H9 (cell line): ENCODE measurements at regions not wholly inside any gene's neighbourhood (a gene's known extent, or its start where the extent isn't known, plus 50 kb on each side); places are given as distances from the start of the nearest gene placed in this dataset.

Experiments
- DNase-seq: peaks from one replicate; pipeline ENCODE4 v3.0.0-alpha.2; 2017
- H2AFZ ChIP-seq: one replicate; pipeline ENCODE4 v1.6.1; 2013; ENCODE audit warnings: mild to moderate bottlenecking, low read length, control low read depth, moderate library complexity
- H2AK5ac ChIP-seq: 2 replicates; pipeline ENCODE4 v1.6.1; 2013; ENCODE audit warnings: low read length, control low read depth, mixed read lengths; ENCODE audit not compliant: insufficient read length
- H2BK120ac ChIP-seq: one replicate; pipeline ENCODE4 v1.6.1; 2013; ENCODE audit warnings: low read depth, mild to moderate bottlenecking, low read length, control low read depth, inconsistent platforms; ENCODE audit not compliant: poor library complexity, severe bottlenecking
- H2BK12ac ChIP-seq: 2 replicates; pipeline ENCODE4 v1.6.1; 2013; ENCODE audit warnings: low read length, control low read depth, mixed read lengths, low read depth; ENCODE audit not compliant: insufficient read length
- H2BK15ac ChIP-seq: 2 replicates; pipeline ENCODE4 v1.6.1; 2013; ENCODE audit warnings: low read depth, low read length, control low read depth
- H2BK20ac ChIP-seq: one replicate; pipeline ENCODE4 v1.6.1; 2013; ENCODE audit warnings: low read depth, mild to moderate bottlenecking, low read length, control low read depth, inconsistent platforms; ENCODE audit not compliant: poor library complexity, severe bottlenecking
- H2BK5ac ChIP-seq: 2 replicates; pipeline ENCODE4 v1.6.1; 2013; ENCODE audit warnings: low read length, control low read depth, mixed read lengths; ENCODE audit not compliant: insufficient read length
- H3K14ac ChIP-seq: 2 replicates; pipeline ENCODE4 v1.6.1; 2013; ENCODE audit warnings: low read length, control low read depth; ENCODE audit not compliant: insufficient read depth
- H3K18ac ChIP-seq: 2 replicates; pipeline ENCODE4 v1.6.1; 2013; ENCODE audit warnings: low read depth, mild to moderate bottlenecking, mixed read lengths, low read length, control low read depth; ENCODE audit not compliant: insufficient read length
- H3K23ac ChIP-seq: 2 replicates; pipeline ENCODE4 v1.6.1; 2013; ENCODE audit warnings: low read length, control low read depth, mixed read lengths, low read depth; ENCODE audit not compliant: insufficient read length
- H3K23me2 ChIP-seq: 2 replicates; pipeline ENCODE4 v1.6.1; 2013; ENCODE audit warnings: low read depth, mild to moderate bottlenecking, mixed read lengths, low read length, control low read depth; ENCODE audit not compliant: insufficient read length, poor library complexity, severe bottlenecking
- H3K27ac ChIP-seq: 2 replicates; pipeline ENCODE4 v1.5.1; 2013; ENCODE audit warnings: low read length, control low read depth, mixed read lengths, low read depth; ENCODE audit not compliant: insufficient read length
- H3K27me3 ChIP-seq: 2 replicates; pipeline ENCODE4 v1.6.1; 2013; ENCODE audit warnings: low read length, control low read depth, inconsistent platforms; ENCODE audit not compliant: insufficient read depth
- H3K4ac ChIP-seq: 2 replicates; pipeline ENCODE4 v1.6.1; 2013; ENCODE audit warnings: low read depth, mild to moderate bottlenecking, control low read depth, inconsistent platforms, low read length, moderate library complexity
- H3K4me1 ChIP-seq: 2 replicates; pipeline ENCODE4 v1.6.1; 2013; ENCODE audit warnings: low read length, control low read depth, inconsistent platforms; ENCODE audit not compliant: insufficient read depth
- H3K4me2 ChIP-seq: 2 replicates; pipeline ENCODE4 v1.6.1; 2013; ENCODE audit warnings: low read length, control low read depth, mixed read lengths; ENCODE audit not compliant: insufficient read length, insufficient read depth
- H3K56ac ChIP-seq: 2 replicates; pipeline ENCODE4 v1.6.1; 2013; ENCODE audit warnings: low read depth, mild to moderate bottlenecking, mixed read lengths, low read length, control low read depth; ENCODE audit not compliant: insufficient read length
- H3K79me1 ChIP-seq: 2 replicates; pipeline ENCODE4 v1.6.1; 2013; ENCODE audit warnings: low read depth, mild to moderate bottlenecking, moderate library complexity, low read length, control low read depth, inconsistent platforms; ENCODE audit not compliant: insufficient read depth, poor library complexity, severe bottlenecking
- H3K79me2 ChIP-seq: 2 replicates; pipeline ENCODE4 v1.6.1; 2013; ENCODE audit warnings: low read length, control low read depth, inconsistent platforms; ENCODE audit not compliant: insufficient read depth
- H3K9ac ChIP-seq: 2 replicates; pipeline ENCODE4 v1.6.1; 2013; ENCODE audit warnings: low read length, control low read depth, mixed read lengths; ENCODE audit not compliant: insufficient read length; ENCODE audit errors: extremely low read depth
- H3K9me3 ChIP-seq: one replicate; pipeline ENCODE4 v1.6.1; 2013; ENCODE audit warnings: low read depth, low read length, inconsistent platforms; ENCODE audit not compliant: control insufficient read depth
- H3T11ph ChIP-seq: one replicate; pipeline ENCODE4 v1.6.1; 2013; ENCODE audit warnings: mild to moderate bottlenecking, low read length, control low read depth, inconsistent platforms
- H4K20me1 ChIP-seq: one replicate; pipeline ENCODE4 v1.6.1; 2013; ENCODE audit not compliant: control insufficient read depth, insufficient read length, insufficient read depth
- H4K5ac ChIP-seq: 2 replicates; pipeline ENCODE4 v1.6.1; 2013; ENCODE audit warnings: low read depth, mild to moderate bottlenecking, mixed read lengths, low read length, control low read depth; ENCODE audit not compliant: insufficient read length
- H4K8ac ChIP-seq: replicated peaks from 2 replicates; pipeline ENCODE4 v1.6.1; 2013; ENCODE audit warnings: low read length, control low read depth, mixed read lengths, low read depth; ENCODE audit not compliant: insufficient read length
- H4K91ac ChIP-seq: 2 replicates; pipeline ENCODE4 v1.6.1; 2013; ENCODE audit warnings: low read depth, mild to moderate bottlenecking, moderate library complexity, mixed read lengths, low read length, control low read depth; ENCODE audit not compliant: insufficient read length
- H3K27ac Mint-ChIP-seq, 3 experiments: 2 replicates in 2 of 3; 3 replicates in 1 of 3; pipeline ENCODE4 v1.8.0; 2020 to 2021; ENCODE audit warnings: mixed read lengths in 3 of 3, mild to moderate bottlenecking in 1 of 3, moderate library complexity in 1 of 3
- H3K27me3 Mint-ChIP-seq: 2 replicates; pipeline ENCODE4 v1.8.0; 2021; ENCODE audit warnings: low read depth, mild to moderate bottlenecking, moderate library complexity, mixed read lengths
- H3K36me3 Mint-ChIP-seq, 3 experiments: 2 replicates in 2 of 3; 3 replicates in 1 of 3; pipeline ENCODE4 v1.8.0; 2020 to 2021; ENCODE audit warnings: low read depth in 3 of 3, mixed read lengths in 3 of 3; ENCODE audit not compliant: insufficient read depth in 1 of 3
- H3K4me1 Mint-ChIP-seq, 2 experiments: 2 replicates each; pipeline ENCODE4 v1.8.0; 2020; ENCODE audit warnings: mixed read lengths in 2 of 2
- H3K4me3 Mint-ChIP-seq, 2 experiments: 2 replicates in 1 of 2; 3 replicates in 1 of 2; pipeline ENCODE4 v1.8.0; 2020 to 2021; ENCODE audit warnings: mild to moderate bottlenecking in 2 of 2, mixed read lengths in 2 of 2, moderate library complexity in 1 of 2
- H3K9me3 Mint-ChIP-seq, 2 experiments: 2 replicates in 1 of 2; 3 replicates in 1 of 2; pipeline ENCODE4 v1.8.0; 2020; ENCODE audit warnings: mild to moderate bottlenecking in 2 of 2, mixed read lengths in 2 of 2, moderate library complexity in 1 of 2
- WGBS: extraction: QIAGEN DNeasy Blood & Tissue Kit; methylation state at CpG from one replicate; pipeline ENCODE4 v1.1.7; 2013; ENCODE audit warnings: missing lambda C conversion rate, low lambda C conversion rate, mixed read lengths; ENCODE audit not compliant: insufficient read length; ENCODE audit errors: extremely low coverage; 5-methylcytosine and 5-hydroxymethylcytosine counted together
- TF ChIP-seq, protein P1 (sequence below): fragments of 200-600 bp; sonication (generic); conservative IDR thresholded peaks from 3 replicates; pipeline ENCODE4 v1.8.0; 2021; ENCODE audit warnings: antibody characterized with exemption, mild to moderate bottlenecking

- Histone ChIP-seq H4K8ac (no peak overlapping the region), H3K18ac (no peak overlapping the region), H3K23ac (no peak overlapping the region), H2AK5ac (no peak overlapping the region), H2BK120ac (no peak overlapping the region), H3K79me1 (no peaks in the 10 kb centered on the region), H3K9ac (no peak overlapping the region), H2BK12ac (no peak overlapping the region), H3K79me2 (no peaks in the 10 kb centered on the region), H2BK5ac (no peak overlapping the region), H3K56ac (no peak overlapping the region), H3K14ac (no peak overlapping the region; the same call in 1 of the 2 replicates), H3K27ac (no peak overlapping the region), H3T11ph (no peak overlapping the region), H4K5ac (no peak overlapping the region), H3K4me1 (peaks cover 4% of the 10 kb centered on the region; the same call in 1 of the 2 replicates), H3K9me3 (no peaks in the 10 kb centered on the region), H3K4ac (no peak overlapping the region), H4K91ac (no peak overlapping the region), H3K4me2 (no peak overlapping the region), H3K23me2 (no peaks in the 10 kb centered on the region), H2AFZ (no peak overlapping the region), H2BK15ac (no peak overlapping the region), H4K20me1 (no peaks in the 10 kb centered on the region), H3K27me3 (no peaks in the 10 kb centered on the region), H2BK20ac (no peak overlapping the region)
- peaks cover 2 to 11% (median 3%) of the 10 kb centered on the region in 3 experiments; a peak in 3 of 7 replicates for H3K36me3 Mint-ChIP-seq
- DNase-seq: no peak
- H3K4me3 Mint-ChIP-seq: peak overlapping the region in 1 of 2 experiments; percentile 10; a peak in 1 of 5 replicates
- peaks cover 44 to 49% of the 10 kb centered on the region in 2 experiments for H3K4me1 Mint-ChIP-seq
- WGBS: no CpG with 5 or more reads among the region's 4 CpGs
- TF ChIP-seq, protein P1, sequence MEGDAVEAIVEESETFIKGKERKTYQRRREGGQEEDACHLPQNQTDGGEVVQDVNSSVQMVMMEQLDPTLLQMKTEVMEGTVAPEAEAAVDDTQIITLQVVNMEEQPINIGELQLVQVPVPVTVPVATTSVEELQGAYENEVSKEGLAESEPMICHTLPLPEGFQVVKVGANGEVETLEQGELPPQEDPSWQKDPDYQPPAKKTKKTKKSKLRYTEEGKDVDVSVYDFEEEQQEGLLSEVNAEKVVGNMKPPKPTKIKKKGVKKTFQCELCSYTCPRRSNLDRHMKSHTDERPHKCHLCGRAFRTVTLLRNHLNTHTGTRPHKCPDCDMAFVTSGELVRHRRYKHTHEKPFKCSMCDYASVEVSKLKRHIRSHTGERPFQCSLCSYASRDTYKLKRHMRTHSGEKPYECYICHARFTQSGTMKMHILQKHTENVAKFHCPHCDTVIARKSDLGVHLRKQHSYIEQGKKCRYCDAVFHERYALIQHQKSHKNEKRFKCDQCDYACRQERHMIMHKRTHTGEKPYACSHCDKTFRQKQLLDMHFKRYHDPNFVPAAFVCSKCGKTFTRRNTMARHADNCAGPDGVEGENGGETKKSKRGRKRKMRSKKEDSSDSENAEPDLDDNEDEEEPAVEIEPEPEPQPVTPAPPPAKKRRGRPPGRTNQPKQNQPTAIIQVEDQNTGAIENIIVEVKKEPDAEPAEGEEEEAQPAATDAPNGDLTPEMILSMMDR: no peak
- no peaks in the 10 kb centered on the region for H3K27me3 Mint-ChIP-seq
- H3K27ac Mint-ChIP-seq: no peak overlapping the region
- peaks cover 3 to 4% of the 10 kb centered on the region in 2 experiments; a peak in 3 of 5 replicates for H3K9me3 Mint-ChIP-seq
Measured at GRCh38 chr15:97350813-97351212, 609.7 kb upstream of the ARRDC4 start.
